ENCODE measurements at regions not wholly inside any gene's neighbourhood (a gene's known extent, or its start where the extent isn't known, plus 50 kb on each side); places are given as distances from the start of the nearest gene placed in this dataset.

DNA sequence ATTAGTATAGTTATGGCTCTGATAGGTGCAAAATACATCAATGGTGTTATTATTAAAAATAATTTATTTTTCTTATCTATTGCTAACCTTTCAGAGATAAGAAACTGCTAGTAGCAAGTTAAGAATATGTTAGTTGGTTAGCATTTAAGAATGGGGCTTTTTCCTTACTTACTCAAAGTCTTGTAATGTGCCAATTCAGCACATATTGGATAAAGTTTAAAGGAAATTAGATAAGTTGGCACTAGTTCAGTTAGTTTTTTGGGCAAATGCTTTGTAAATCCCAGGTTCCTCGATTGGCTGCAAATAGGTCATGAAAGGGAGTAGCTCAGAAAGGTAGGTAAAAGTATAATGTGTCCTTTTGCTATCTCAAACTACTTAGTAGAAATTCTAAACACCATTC, 2806.7 kb downstream of the PCDH9 start:
- Histone ChIP-seq H4K5ac (ENCODE audit: insufficient read length, low read depth, low read length) (no peak overlapping the region), H3K14ac (ENCODE audit: insufficient read depth, low read length) (no peak overlapping the region), H3K27ac (ENCODE audit: insufficient read length, low read depth, low read length) (no peak overlapping the region), H2BK120ac (ENCODE audit: low read depth, low read length, poor library complexity, severe bottlenecking) (no peak overlapping the region), H2BK5ac (ENCODE audit: insufficient read length, low read length) (no peak overlapping the region), H4K20me1 (ENCODE audit: control insufficient read depth, insufficient read depth, insufficient read length) (no peaks in the 10 kb centered on the region), H3K23ac (ENCODE audit: insufficient read length, low read depth, low read length) (no peak overlapping the region), H3K4me1 (ENCODE audit: insufficient read depth, low read length) (no peaks in the 10 kb centered on the region), H3T11ph (ENCODE audit: low read length) (no peak overlapping the region), H2BK20ac (ENCODE audit: low read depth, low read length, poor library complexity, severe bottlenecking) (no peak overlapping the region), H3K23me2 (ENCODE audit: insufficient read length, low read depth, low read length, poor library complexity, severe bottlenecking) (no peaks in the 10 kb centered on the region), H3K79me1 (ENCODE audit: insufficient read depth, low read depth, low read length, poor library complexity, severe bottlenecking) (no peaks in the 10 kb centered on the region), H2AFZ (ENCODE audit: low read length) (no peak overlapping the region), H3K4ac (ENCODE audit: low read depth, low read length) (no peak overlapping the region), H2BK15ac (ENCODE audit: low read depth, low read length) (no peak overlapping the region), H3K9me3 (ENCODE audit: control insufficient read depth, low read depth, low read length) (no peaks in the 10 kb centered on the region), H4K91ac (ENCODE audit: insufficient read length, low read depth, low read length) (no peak overlapping the region), H3K27me3 (ENCODE audit: insufficient read depth, low read length) (no peaks in the 10 kb centered on the region), H3K4me2 (ENCODE audit: insufficient read depth, insufficient read length, low read length) (no peak overlapping the region), H3K9ac (ENCODE audit: extremely low read depth, insufficient read length, low read length) (no peak overlapping the region), H2AK5ac (ENCODE audit: insufficient read length, low read length) (no peak overlapping the region), H3K79me2 (ENCODE audit: insufficient read depth, low read length) (no peaks in the 10 kb centered on the region), H3K56ac (ENCODE audit: insufficient read length, low read depth, low read length) (no peak overlapping the region), H4K8ac (replicated peaks; ENCODE audit: insufficient read length, low read depth, low read length) (no peak overlapping the region), H2BK12ac (ENCODE audit: insufficient read length, low read depth, low read length) (no peak overlapping the region), H3K18ac (ENCODE audit: insufficient read length, low read depth, low read length) (no peak overlapping the region)
- TF ChIP-seq, protein P1, sequence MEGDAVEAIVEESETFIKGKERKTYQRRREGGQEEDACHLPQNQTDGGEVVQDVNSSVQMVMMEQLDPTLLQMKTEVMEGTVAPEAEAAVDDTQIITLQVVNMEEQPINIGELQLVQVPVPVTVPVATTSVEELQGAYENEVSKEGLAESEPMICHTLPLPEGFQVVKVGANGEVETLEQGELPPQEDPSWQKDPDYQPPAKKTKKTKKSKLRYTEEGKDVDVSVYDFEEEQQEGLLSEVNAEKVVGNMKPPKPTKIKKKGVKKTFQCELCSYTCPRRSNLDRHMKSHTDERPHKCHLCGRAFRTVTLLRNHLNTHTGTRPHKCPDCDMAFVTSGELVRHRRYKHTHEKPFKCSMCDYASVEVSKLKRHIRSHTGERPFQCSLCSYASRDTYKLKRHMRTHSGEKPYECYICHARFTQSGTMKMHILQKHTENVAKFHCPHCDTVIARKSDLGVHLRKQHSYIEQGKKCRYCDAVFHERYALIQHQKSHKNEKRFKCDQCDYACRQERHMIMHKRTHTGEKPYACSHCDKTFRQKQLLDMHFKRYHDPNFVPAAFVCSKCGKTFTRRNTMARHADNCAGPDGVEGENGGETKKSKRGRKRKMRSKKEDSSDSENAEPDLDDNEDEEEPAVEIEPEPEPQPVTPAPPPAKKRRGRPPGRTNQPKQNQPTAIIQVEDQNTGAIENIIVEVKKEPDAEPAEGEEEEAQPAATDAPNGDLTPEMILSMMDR (conservative IDR thresholded peaks at IDR 0.05), result no peak
- Mint-ChIP-seq H3K9me3 (no peaks in the 10 kb centered on the region), H3K4me1 (no peaks in the 10 kb centered on the region), H3K27ac (no peak overlapping the region), H3K27me3 (ENCODE audit: low read depth) (no peaks in the 10 kb centered on the region), H3K36me3 (ENCODE audit: insufficient read depth in 1 of 3, low read depth in 3 of 3) (no peaks in the 10 kb centered on the region), H3K4me3 (no peak overlapping the region)
- DNase-seq, result no peak
- no CpG with 5 or more reads among the region's 1 CpG for WGBS (ENCODE audit: extremely low coverage, insufficient read length, low lambda C conversion rate)
